ENCODE measurements at regions not wholly inside any gene's neighbourhood (a gene's known extent, or its start where the extent isn't known, plus 50 kb on each side); places are given as distances from the start of the nearest gene placed in this dataset.

GRCh38 chr5:99179206-99179605 is 250.4 kb upstream of the CHD1 start:
- Histone ChIP-seq H3K27ac (ENCODE audit: low read length) (no peak overlapping the region), H3K27me3 (replicated peaks; ENCODE audit: insufficient read depth, low read length) (no peaks in the 10 kb centered on the region), H4K20me1 (ENCODE audit: insufficient read depth, low read length) (no peaks in the 10 kb centered on the region), H3K4me3 (ENCODE audit: low read length) (no peak overlapping the region), H2AFZ (ENCODE audit: low read length) (no peak overlapping the region), H3K36me3 (replicated peaks; ENCODE audit: insufficient read depth, low read length) (no peaks in the 10 kb centered on the region), H3K79me2 (ENCODE audit: low read length) (no peaks in the 10 kb centered on the region), H3K4me1 (ENCODE audit: low read length) (no peaks in the 10 kb centered on the region), H3K9me2 (replicated peaks; ENCODE audit: insufficient read depth, low read length) (no peaks in the 10 kb centered on the region), H3K9ac (ENCODE audit: low read length) (no peak overlapping the region), H3K4me2 (ENCODE audit: low read depth, low read length) (no peak overlapping the region), H3K9me3 (replicated peaks; ENCODE audit: insufficient read depth, low read length) (no peaks in the 10 kb centered on the region), H3F3A (ENCODE audit: insufficient read depth, low read length) (no peaks in the 10 kb centered on the region)
- DNase-seq = no peak
- TF ChIP-seq CTCF (IDR thresholded peaks at IDR 0.05; ENCODE audit: low read length) (no peak), EZH2phosphoT487 (IDR thresholded peaks at IDR 0.05; ENCODE audit: low read length) (no peak), EZH2 (optimal IDR thresholded peaks at IDR 0.05; ENCODE audit: low read depth, low read length) (no peak)

- Histone ChIP-seq H3K9me3 (replicated peaks; ENCODE audit: insufficient read depth, low read length) (no peaks in the 10 kb centered on the region), H2AFZ (ENCODE audit: low read length) (no peak overlapping the region), H3K9me2 (replicated peaks; ENCODE audit: insufficient read depth, low read length) (no peaks in the 10 kb centered on the region), H3K9ac (ENCODE audit: low read length) (no peak overlapping the region), H3K27ac (ENCODE audit: low read length) (no peak overlapping the region), H3K4me3 (ENCODE audit: low read length) (no peak overlapping the region), H3K79me2 (ENCODE audit: low read length) (no peaks in the 10 kb centered on the region), H3K4me1 (ENCODE audit: low read length) (no peaks in the 10 kb centered on the region), H3K27me3 (replicated peaks; ENCODE audit: insufficient read depth, low read length) (no peaks in the 10 kb centered on the region), H3K4me2 (ENCODE audit: low read depth, low read length) (no peak overlapping the region), H3K36me3 (replicated peaks; ENCODE audit: insufficient read depth, low read length) (no peaks in the 10 kb centered on the region), H3F3A (ENCODE audit: insufficient read depth, low read length) (no peaks in the 10 kb centered on the region), H4K20me1 (ENCODE audit: insufficient read depth, low read length) (no peaks in the 10 kb centered on the region)
- no peak for DNase-seq
- TF ChIP-seq EZH2 (optimal IDR thresholded peaks at IDR 0.05; ENCODE audit: low read depth, low read length) (no peak), EZH2phosphoT487 (IDR thresholded peaks at IDR 0.05; ENCODE audit: low read length) (no peak), CTCF (IDR thresholded peaks at IDR 0.05; ENCODE audit: low read length) (no peak)
Observed at GRCh38 chr5:99177796-99178195, 249.0 kb upstream of the CHD1 start.

- H3K9ac ChIP-seq (ENCODE audit: low read length) = no peak overlapping the region
- no peaks in the 10 kb centered on the region for H3F3A ChIP-seq (ENCODE audit: insufficient read depth, low read length)
- H3K27ac ChIP-seq (ENCODE audit: low read length) = no peak overlapping the region
- no peaks in the 10 kb centered on the region for H4K20me1 ChIP-seq (ENCODE audit: insufficient read depth, low read length)
- no peaks in the 10 kb centered on the region for H3K4me1 ChIP-seq (ENCODE audit: low read length)
- H3K27me3 ChIP-seq (replicated peaks; ENCODE audit: insufficient read depth, low read length) = no peaks in the 10 kb centered on the region
- H3K4me2 ChIP-seq (ENCODE audit: low read depth, low read length) = no peak overlapping the region
- no peak overlapping the region for H2AFZ ChIP-seq (ENCODE audit: low read length)
- H3K9me2 ChIP-seq (replicated peaks; ENCODE audit: insufficient read depth, low read length) = no peaks in the 10 kb centered on the region
- H3K79me2 ChIP-seq (ENCODE audit: low read length) = no peaks in the 10 kb centered on the region
- DNase-seq = no peak
- no peak for TF ChIP-seq CTCF (IDR thresholded peaks at IDR 0.05; ENCODE audit: low read length)
- TF ChIP-seq EZH2 (optimal IDR thresholded peaks at IDR 0.05; ENCODE audit: low read depth, low read length) = no peak
- TF ChIP-seq EZH2phosphoT487 (IDR thresholded peaks at IDR 0.05; ENCODE audit: low read length) = no peak
- H3K4me3 ChIP-seq (ENCODE audit: low read length) = no peak overlapping the region
- H3K9me3 ChIP-seq (replicated peaks; ENCODE audit: insufficient read depth, low read length) = no peaks in the 10 kb centered on the region
- H3K36me3 ChIP-seq (replicated peaks; ENCODE audit: insufficient read depth, low read length) = no peaks in the 10 kb centered on the region
Observed at GRCh38 chr5:99176186-99176585, 247.4 kb upstream of the CHD1 start.

Measured in MM.1S (cell line).